Loucy (cell line): ENCODE measurements at regions not wholly inside any gene's neighbourhood (a gene's known extent, or its start where the extent isn't known, plus 50 kb on each side); places are given as distances from the start of the nearest gene placed in this dataset.

ENCODE experiments used
- EZH2phosphoT487 ChIP-seq: fragments of 200-600 bp; IDR thresholded peaks from 2 replicates; pipeline ENCODE4 v1.6.1; 2018; ENCODE audit warnings: antibody characterized with exemption, mild to moderate bottlenecking, moderate library complexity, borderline replicate concordance
- TF ChIP-seq, protein P1 (sequence below): fragments of 200-600 bp; sonication (generic); conservative IDR thresholded peaks from 2 replicates; pipeline ENCODE4 v1.5.1; 2014; ENCODE audit warnings: mild to moderate bottlenecking, antibody characterized with exemption, low read length

DNA sequence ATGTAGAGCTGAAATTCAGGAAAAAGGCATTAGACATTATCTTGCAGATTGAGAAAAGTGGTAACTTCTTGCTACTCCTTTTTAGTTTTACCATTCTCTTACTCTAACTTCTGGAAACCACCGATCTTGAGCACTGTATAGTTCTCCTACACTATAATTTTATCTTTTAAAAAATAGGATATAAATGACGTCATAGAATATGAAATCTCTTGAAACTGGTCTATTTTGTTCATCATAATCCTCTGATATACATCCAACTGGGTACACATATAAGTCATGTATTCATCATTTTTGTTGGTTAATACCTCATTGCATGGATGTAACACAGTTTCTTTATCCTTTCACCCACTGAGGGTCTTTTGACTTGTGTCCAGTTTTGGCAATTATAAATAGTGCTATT lies 629.9 kb upstream of the PRR20A start:
- TF ChIP-seq, protein P1, sequence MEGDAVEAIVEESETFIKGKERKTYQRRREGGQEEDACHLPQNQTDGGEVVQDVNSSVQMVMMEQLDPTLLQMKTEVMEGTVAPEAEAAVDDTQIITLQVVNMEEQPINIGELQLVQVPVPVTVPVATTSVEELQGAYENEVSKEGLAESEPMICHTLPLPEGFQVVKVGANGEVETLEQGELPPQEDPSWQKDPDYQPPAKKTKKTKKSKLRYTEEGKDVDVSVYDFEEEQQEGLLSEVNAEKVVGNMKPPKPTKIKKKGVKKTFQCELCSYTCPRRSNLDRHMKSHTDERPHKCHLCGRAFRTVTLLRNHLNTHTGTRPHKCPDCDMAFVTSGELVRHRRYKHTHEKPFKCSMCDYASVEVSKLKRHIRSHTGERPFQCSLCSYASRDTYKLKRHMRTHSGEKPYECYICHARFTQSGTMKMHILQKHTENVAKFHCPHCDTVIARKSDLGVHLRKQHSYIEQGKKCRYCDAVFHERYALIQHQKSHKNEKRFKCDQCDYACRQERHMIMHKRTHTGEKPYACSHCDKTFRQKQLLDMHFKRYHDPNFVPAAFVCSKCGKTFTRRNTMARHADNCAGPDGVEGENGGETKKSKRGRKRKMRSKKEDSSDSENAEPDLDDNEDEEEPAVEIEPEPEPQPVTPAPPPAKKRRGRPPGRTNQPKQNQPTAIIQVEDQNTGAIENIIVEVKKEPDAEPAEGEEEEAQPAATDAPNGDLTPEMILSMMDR: no peak
- TF ChIP-seq EZH2phosphoT487: no peak
